HCT116 (cell line): ENCODE measurements at regions not wholly inside any gene's neighbourhood (a gene's known extent, or its start where the extent isn't known, plus 50 kb on each side); places are given as distances from the start of the nearest gene placed in this dataset.

Source experiments
- ATAC-seq: fragments of 200-7000 bp; cut with Tn5 transposase; 2 replicates; pipeline ENCODE4 v1.9.1; 2020; ENCODE audit warnings: mild to moderate bottlenecking, moderate library complexity
- BruUV-seq: library from RNA; stranded (reverse); fragments of 400-500 nt; replicated peaks from 2 replicates; lab custom pipeline; 2021; lab: Mats Ljungman, UMichigan
- CTCF ChIA-PET: fragments of 300-600 bp; sonication (Branson Sonifier 250); formaldehyde crosslinking; loops from one replicate; lab custom pipeline; 2021; ENCODE audit warnings: antibody characterized with exemption; lab: Charles Lee
- POLR2A ChIA-PET: fragments of 300-600, 350-600 bp; sonication (Branson Sonifier 250); formaldehyde crosslinking; loops from one replicate; lab custom pipeline; 2021; ENCODE audit warnings: antibody characterized with exemption; lab: Charles Lee
- RAD21 ChIA-PET, 2 experiments: fragments of 300-600 bp; sonication (Branson Sonifier 250); formaldehyde crosslinking; loops; one replicate each; lab custom pipeline; 2023; ENCODE audit warnings: low total read pairs in 2 of 2; ENCODE audit not compliant: uncharacterized antibody in 2 of 2, unreplicated experiment in 2 of 2, low non-redundant PET in 1 of 2; lab: Charles Lee
- DNase-seq: peaks from one replicate; pipeline ENCODE4 v3.0.0-alpha.2; 2010; ENCODE audit warnings: low read depth, low spot score
- H2AFZ ChIP-seq: fragments of 200-600 bp; shearing (Covaris generic), sonication (generic); 2 replicates; pipeline ENCODE4 v1.6.1; 2017; ENCODE audit warnings: low read depth, mixed run types, mixed read lengths, antibody characterized with exemption, low read length; ENCODE audit not compliant: poor library complexity, severe bottlenecking
- H3K27ac ChIP-seq: 2 replicates; pipeline ENCODE4 v1.5.1; 2012; ENCODE audit warnings: low read depth, low read length
- H3K27me3 ChIP-seq: fragments of 200-600 bp; sonication (generic); 2 replicates; pipeline ENCODE4 v1.6.1; 2016; ENCODE audit warnings: mixed run types, low read length, mixed read lengths; ENCODE audit not compliant: insufficient read depth
- H3K36me3 ChIP-seq, 2 experiments: fragments of 200-500 bp in 1 of 2; fragments of 200-600 bp in 1 of 2; sonication (Bioruptor generic) in 1 of 2; sonication (generic) in 1 of 2; 2 replicates each; pipeline versions ENCODE4 v1.5.1 to v1.6.1; 2014 to 2016; ENCODE audit warnings: low read length in 2 of 2, inconsistent platforms in 1 of 2, mixed read lengths in 1 of 2, mixed run types in 1 of 2; ENCODE audit not compliant: insufficient read depth in 2 of 2, control insufficient read depth in 1 of 2
- H3K4me1 ChIP-seq, 2 experiments: fragments of 200-600 bp in 1 of 2; sonication (generic) in 1 of 2; 2 replicates each; pipeline versions ENCODE4 v1.5.1 to v1.6.1; 2012 to 2017; ENCODE audit warnings: low read length in 2 of 2, inconsistent platforms in 1 of 2, mild to moderate bottlenecking in 1 of 2, mixed read lengths in 1 of 2, mixed run types in 1 of 2, moderate library complexity in 1 of 2; ENCODE audit not compliant: insufficient read depth in 2 of 2, control insufficient read depth in 1 of 2
- H3K4me2 ChIP-seq: fragments of 200-600 bp; sonication (generic); 2 replicates; pipeline ENCODE4 v1.6.1; 2017; ENCODE audit warnings: mixed run types, low read length, mixed read lengths
- H3K4me3 ChIP-seq, 2 experiments: fragments of 200-600 bp in 1 of 2; sonication (generic) in 1 of 2; replicated peaks in 1 of 2; 2 replicates each; pipeline ENCODE4 v1.5.1; 2011 to 2016; ENCODE audit warnings: low read length in 2 of 2, control low read depth in 1 of 2, low read depth in 1 of 2, mild to moderate bottlenecking in 1 of 2, mixed read lengths in 1 of 2, mixed run types in 1 of 2
- H3K79me2 ChIP-seq: fragments of 200-600 bp; sonication (generic); 2 replicates; pipeline ENCODE4 v1.6.1; 2017; ENCODE audit warnings: mild to moderate bottlenecking, mixed run types, low read length, moderate library complexity, mixed read lengths; ENCODE audit not compliant: insufficient read depth
- H3K9ac ChIP-seq: fragments of 200-600 bp; sonication (generic); 2 replicates; pipeline ENCODE4 v1.6.1; 2016; ENCODE audit warnings: low read length, mixed read lengths
- H3K9me2 ChIP-seq: fragments of 200-600 bp; sonication (generic), shearing (Covaris generic); 2 replicates; pipeline ENCODE4 v1.6.1; 2017; ENCODE audit warnings: mixed run types, mild to moderate bottlenecking, moderate library complexity; ENCODE audit not compliant: insufficient read depth
- H3K9me3 ChIP-seq, 2 experiments: fragments of 200-500 bp in 1 of 2; fragments of 200-600 bp in 1 of 2; sonication (Bioruptor generic) in 1 of 2; sonication (generic) in 1 of 2; 2 replicates each; pipeline ENCODE4 v1.6.1; 2014 to 2017; ENCODE audit warnings: low read length in 2 of 2, mixed read lengths in 2 of 2, inconsistent platforms in 1 of 2, low read depth in 1 of 2, mild to moderate bottlenecking in 1 of 2, mixed run types in 1 of 2, moderate library complexity in 1 of 2; ENCODE audit not compliant: control insufficient read depth in 1 of 2, insufficient read depth in 1 of 2
- H4K20me1 ChIP-seq: fragments of 200-600 bp; sonication (generic), shearing (Covaris generic); 2 replicates; pipeline ENCODE4 v1.6.1; 2017; ENCODE audit warnings: mixed run types, mild to moderate bottlenecking, moderate library complexity; ENCODE audit not compliant: insufficient read depth
- EZH2phosphoT487 ChIP-seq: fragments of 200-600 bp; IDR thresholded peaks from 2 replicates; pipeline ENCODE4 v1.6.1; 2018; ENCODE audit warnings: antibody characterized with exemption, borderline replicate concordance
- FOSL1 ChIP-seq: IDR thresholded peaks from 2 replicates; pipeline ENCODE4 v1.6.1; 2012; ENCODE audit warnings: low read depth
- POLR2A ChIP-seq: IDR thresholded peaks from 2 replicates; pipeline ENCODE4 v1.7.0; 2011; ENCODE audit warnings: borderline replicate concordance; ENCODE audit not compliant: insufficient read depth, insufficient read length; ENCODE audit errors: extremely low read depth
- POLR2AphosphoS5 ChIP-seq: IDR thresholded peaks from 2 replicates; pipeline ENCODE4 v1.6.1; 2011; ENCODE audit warnings: mild to moderate bottlenecking, low read depth, low read length, moderate library complexity
- RAD21 ChIP-seq: IDR thresholded peaks from 2 replicates; pipeline ENCODE4 v1.6.1; 2012; ENCODE audit warnings: low read depth, mild to moderate bottlenecking
- TCF7L2 ChIP-seq: IDR thresholded peaks from 2 replicates; pipeline ENCODE4 v1.7.0; 2011; ENCODE audit warnings: borderline replicate concordance, inconsistent platforms; ENCODE audit not compliant: insufficient read depth, insufficient read length; ENCODE audit errors: extremely low read depth
- YY1 ChIP-seq: IDR thresholded peaks from 2 replicates; pipeline ENCODE4 v1.6.1; 2011; ENCODE audit warnings: low read length, low read depth, moderate library complexity, mild to moderate bottlenecking; ENCODE audit not compliant: insufficient replicate concordance; ENCODE audit errors: extremely low read depth
- ZFX ChIP-seq: fragments of 450-650 bp; IDR thresholded peaks from 2 replicates; pipeline ENCODE4 v1.6.1; 2017
- intact Hi-C: fragments of 100-400 bp; cut with micrococcal nuclease; formaldehyde crosslinking; loops from 2 replicates; pipeline ENCODE4 v1.10.0; 2022
- TF ChIP-seq, protein P1 (sequence below): IDR thresholded peaks from 2 replicates; pipeline ENCODE4 v1.6.1; 2011; ENCODE audit warnings: mild to moderate bottlenecking, low read length, moderate library complexity; ENCODE audit not compliant: insufficient replicate concordance; ENCODE audit errors: extremely low read depth
- TF ChIP-seq, protein P2 (sequence below): IDR thresholded peaks from 2 replicates; pipeline ENCODE4 v1.6.1; 2012
- TF ChIP-seq, protein P3 (sequence below), 3 experiments: fragments of 200-600 bp in 1 of 3; sonication (generic) in 1 of 3; IDR thresholded peaks in 2 of 3; conservative IDR thresholded peaks in 1 of 3; 2 replicates each; pipeline ENCODE4 v1.5.1; 2012 to 2017; ENCODE audit warnings: low read depth in 2 of 3, low read length in 2 of 3, antibody characterized with exemption in 1 of 3, borderline replicate concordance in 1 of 3, control low read depth in 1 of 3, mild to moderate bottlenecking in 1 of 3, mixed read lengths in 1 of 3, mixed run types in 1 of 3, moderate library complexity in 1 of 3; ENCODE audit not compliant: insufficient read depth in 1 of 3
- TF ChIP-seq, protein P4 (sequence below): IDR thresholded peaks from 2 replicates; pipeline ENCODE4 v1.6.1; 2012

DNA sequence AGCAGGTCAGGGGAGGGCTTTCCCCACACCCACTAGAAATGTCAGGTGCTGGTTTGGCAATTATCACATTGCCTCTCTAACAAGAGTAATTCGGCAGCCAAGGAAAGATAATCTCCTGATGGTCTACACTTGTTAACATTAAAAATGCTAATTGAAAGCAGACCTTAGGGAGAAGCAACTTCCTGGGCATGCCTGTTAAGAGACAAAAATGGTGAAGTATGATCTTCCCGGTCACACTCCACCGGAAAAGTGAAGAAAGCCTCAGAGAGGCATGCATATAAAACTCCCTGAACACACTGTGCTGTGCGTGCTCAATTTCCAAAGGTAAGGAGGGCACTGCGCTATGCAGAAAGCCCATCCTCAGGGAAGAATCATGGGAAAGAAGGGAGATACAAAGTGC is 244.3 kb downstream of the FAM170A start:
- CTCF ChIA-PET, result no interaction called here
- Histone ChIP-seq H3K4me3 (no peak overlapping the region), H3K4me2 (no peak overlapping the region), H3K27ac (no peak overlapping the region)
- intact Hi-C loops, result no loop called here
- TF ChIP-seq FOSL1, result no peak
- TF ChIP-seq, all 23 proteins: peak for 0
- no peaks in the 10 kb centered on the region for H3K4me1 ChIP-seq
- DNase-seq (no peak), ATAC-seq (no peak)
- H3K9ac ChIP-seq, result no peak overlapping the region
- H4K20me1 ChIP-seq, result no peaks in the 10 kb centered on the region
- ChIA-PET POLR2A (no interaction called here), RAD21 (no interaction called here)
- H3K9me2 ChIP-seq, result no peaks in the 10 kb centered on the region
- no peak overlapping the region for H2AFZ ChIP-seq
- H3K27me3 ChIP-seq, result no peaks in the 10 kb centered on the region
- no peaks in the 10 kb centered on the region for H3K79me2 ChIP-seq
- H3K9me3 ChIP-seq, result no peaks in the 10 kb centered on the region
- no TSS peak for BruUV-seq
- H3K36me3 ChIP-seq, result no peaks in the 10 kb centered on the region

DNA sequence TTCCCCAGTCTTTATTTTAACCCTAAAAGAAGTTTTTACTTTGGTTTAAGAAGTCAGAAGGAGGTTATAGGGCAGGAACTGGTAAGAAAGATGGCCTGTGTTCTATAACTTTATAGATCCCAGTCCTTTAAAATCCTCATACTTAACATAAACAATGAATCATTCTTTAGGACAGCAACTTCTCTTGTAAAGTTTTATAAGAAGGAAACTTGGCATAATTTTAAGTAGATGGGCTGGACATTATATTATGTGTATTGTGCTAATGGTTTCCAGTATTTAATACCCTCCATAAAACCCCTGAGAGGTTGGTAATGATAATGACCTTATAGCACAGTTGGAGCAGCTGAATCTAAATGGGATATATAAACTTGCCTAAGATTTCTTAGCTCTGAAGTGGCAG is 247.2 kb downstream of the FAM170A start:
- CTCF ChIA-PET, result no interaction called here
- no peaks in the 10 kb centered on the region for H3K4me1 ChIP-seq
- H3K27ac ChIP-seq, result no peak overlapping the region
- H3K9me3 ChIP-seq, result no peaks in the 10 kb centered on the region
- intact Hi-C loops, result no loop called here
- H3K27me3 ChIP-seq, result no peaks in the 10 kb centered on the region
- no peaks in the 10 kb centered on the region for H3K36me3 ChIP-seq
- H3K9me2 ChIP-seq, result no peaks in the 10 kb centered on the region; the same call in 1 of the 2 replicates
- no peak overlapping the region for H2AFZ ChIP-seq
- POLR2A ChIA-PET, result no interaction called here
- no peaks in the 10 kb centered on the region for H4K20me1 ChIP-seq
- DNase-seq, result no peak
- RAD21 ChIA-PET, result no interaction called here
- H3K9ac ChIP-seq, result no peak overlapping the region
- H3K4me2 ChIP-seq, result no peak overlapping the region
- no peak overlapping the region for H3K4me3 ChIP-seq
- no peaks in the 10 kb centered on the region for H3K79me2 ChIP-seq
- BruUV-seq, result no TSS peak
- no peak for ATAC-seq
- TF ChIP-seq, protein P1, sequence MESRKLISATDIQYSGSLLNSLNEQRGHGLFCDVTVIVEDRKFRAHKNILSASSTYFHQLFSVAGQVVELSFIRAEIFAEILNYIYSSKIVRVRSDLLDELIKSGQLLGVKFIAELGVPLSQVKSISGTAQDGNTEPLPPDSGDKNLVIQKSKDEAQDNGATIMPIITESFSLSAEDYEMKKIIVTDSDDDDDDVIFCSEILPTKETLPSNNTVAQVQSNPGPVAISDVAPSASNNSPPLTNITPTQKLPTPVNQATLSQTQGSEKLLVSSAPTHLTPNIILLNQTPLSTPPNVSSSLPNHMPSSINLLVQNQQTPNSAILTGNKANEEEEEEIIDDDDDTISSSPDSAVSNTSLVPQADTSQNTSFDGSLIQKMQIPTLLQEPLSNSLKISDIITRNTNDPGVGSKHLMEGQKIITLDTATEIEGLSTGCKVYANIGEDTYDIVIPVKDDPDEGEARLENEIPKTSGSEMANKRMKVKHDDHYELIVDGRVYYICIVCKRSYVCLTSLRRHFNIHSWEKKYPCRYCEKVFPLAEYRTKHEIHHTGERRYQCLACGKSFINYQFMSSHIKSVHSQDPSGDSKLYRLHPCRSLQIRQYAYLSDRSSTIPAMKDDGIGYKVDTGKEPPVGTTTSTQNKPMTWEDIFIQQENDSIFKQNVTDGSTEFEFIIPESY, result no peak
- TF ChIP-seq POLR2AphosphoS5 (no peak), TCF7L2 (no peak), ZFX (no peak), YY1 (no peak), RAD21 (no peak), EZH2phosphoT487 (no peak), POLR2A (no peak)
- TF ChIP-seq, protein P2, sequence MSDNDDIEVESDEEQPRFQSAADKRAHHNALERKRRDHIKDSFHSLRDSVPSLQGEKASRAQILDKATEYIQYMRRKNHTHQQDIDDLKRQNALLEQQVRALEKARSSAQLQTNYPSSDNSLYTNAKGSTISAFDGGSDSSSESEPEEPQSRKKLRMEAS, result no peak
- TF ChIP-seq, protein P3, sequence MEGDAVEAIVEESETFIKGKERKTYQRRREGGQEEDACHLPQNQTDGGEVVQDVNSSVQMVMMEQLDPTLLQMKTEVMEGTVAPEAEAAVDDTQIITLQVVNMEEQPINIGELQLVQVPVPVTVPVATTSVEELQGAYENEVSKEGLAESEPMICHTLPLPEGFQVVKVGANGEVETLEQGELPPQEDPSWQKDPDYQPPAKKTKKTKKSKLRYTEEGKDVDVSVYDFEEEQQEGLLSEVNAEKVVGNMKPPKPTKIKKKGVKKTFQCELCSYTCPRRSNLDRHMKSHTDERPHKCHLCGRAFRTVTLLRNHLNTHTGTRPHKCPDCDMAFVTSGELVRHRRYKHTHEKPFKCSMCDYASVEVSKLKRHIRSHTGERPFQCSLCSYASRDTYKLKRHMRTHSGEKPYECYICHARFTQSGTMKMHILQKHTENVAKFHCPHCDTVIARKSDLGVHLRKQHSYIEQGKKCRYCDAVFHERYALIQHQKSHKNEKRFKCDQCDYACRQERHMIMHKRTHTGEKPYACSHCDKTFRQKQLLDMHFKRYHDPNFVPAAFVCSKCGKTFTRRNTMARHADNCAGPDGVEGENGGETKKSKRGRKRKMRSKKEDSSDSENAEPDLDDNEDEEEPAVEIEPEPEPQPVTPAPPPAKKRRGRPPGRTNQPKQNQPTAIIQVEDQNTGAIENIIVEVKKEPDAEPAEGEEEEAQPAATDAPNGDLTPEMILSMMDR (IDR thresholded peaks at IDR 0.05 in 2 of 3, conservative IDR thresholded peaks at IDR 0.05 in 1 of 3; ENCODE audit: borderline replicate concordance in 1 of 3, insufficient read depth in 1 of 3, low read depth in 2 of 3, low read length in 2 of 3), result no peak
- TF ChIP-seq, protein P4, sequence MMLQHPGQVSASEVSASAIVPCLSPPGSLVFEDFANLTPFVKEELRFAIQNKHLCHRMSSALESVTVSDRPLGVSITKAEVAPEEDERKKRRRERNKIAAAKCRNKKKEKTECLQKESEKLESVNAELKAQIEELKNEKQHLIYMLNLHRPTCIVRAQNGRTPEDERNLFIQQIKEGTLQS, result no peak
